GM12891 (cell line): ENCODE measurements at regions not wholly inside any gene's neighbourhood (a gene's known extent, or its start where the extent isn't known, plus 50 kb on each side); places are given as distances from the start of the nearest gene placed in this dataset.

Experiments
- POLR2A ChIP-seq: IDR thresholded peaks from 2 replicates; pipeline ENCODE4 v1.6.1; 2011; ENCODE audit warnings: low read depth, low read length, control low read depth
- POLR2AphosphoS5 ChIP-seq: IDR thresholded peaks from 2 replicates; pipeline ENCODE4 v1.6.1; 2011; ENCODE audit warnings: low read depth, low read length, control low read depth
- SPI1 ChIP-seq: IDR thresholded peaks from 2 replicates; pipeline ENCODE4 v1.6.1; 2011; ENCODE audit warnings: low read depth, low read length, control low read depth
- TAF1 ChIP-seq: IDR thresholded peaks from 2 replicates; pipeline ENCODE4 v1.6.1; 2011; ENCODE audit warnings: low read depth, low read length, control low read depth

- TF ChIP-seq POLR2AphosphoS5 (no peak), POLR2A (no peak), TAF1 (no peak), SPI1 (no peak)
Observed at GRCh38 chr18:51383711-51384110, 186.2 kb upstream of the MEX3C start.
